Hepatocyte (in vitro differentiated cells): ENCODE measurements at regions not wholly inside any gene's neighbourhood (a gene's known extent, or its start where the extent isn't known, plus 50 kb on each side); places are given as distances from the start of the nearest gene placed in this dataset.

Experiments used
- DNase-seq: peaks from one replicate; pipeline ENCODE4 v3.0.0-alpha.2; 2016; ENCODE audit warnings: low spot score
- H2AFZ ChIP-seq: fragments of 200-600 bp; sonication (generic); 2 replicates; pipeline ENCODE4 v1.6.0; 2016; ENCODE audit warnings: antibody characterized with exemption, mild to moderate bottlenecking
- H3K27ac ChIP-seq: fragments of 200-600 bp; sonication (generic); 2 replicates; pipeline ENCODE4 v1.5.1; 2016; ENCODE audit warnings: mild to moderate bottlenecking
- H3K27me3 ChIP-seq: fragments of 200-600 bp; sonication (generic); 2 replicates; pipeline ENCODE4 v1.6.1; 2016
- H3K36me3 ChIP-seq: fragments of 200-600 bp; sonication (generic); replicated peaks from 2 replicates; pipeline ENCODE4 v1.5.1; 2016; ENCODE audit warnings: low read depth; ENCODE audit not compliant: insufficient read depth
- H3K4me1 ChIP-seq: fragments of 200-600 bp; sonication (generic); 2 replicates; pipeline ENCODE4 v1.5.1; 2016; ENCODE audit warnings: mild to moderate bottlenecking, moderate library complexity; ENCODE audit not compliant: insufficient read depth
- H3K4me2 ChIP-seq: fragments of 200-600 bp; sonication (generic); 2 replicates; pipeline ENCODE4 v1.6.0; 2016
- H3K4me3 ChIP-seq: fragments of 200-600 bp; sonication (generic); 2 replicates; pipeline ENCODE4 v1.5.1; 2016; ENCODE audit warnings: mild to moderate bottlenecking
- H3K79me2 ChIP-seq: fragments of 200-600 bp; sonication (generic); 2 replicates; pipeline ENCODE4 v1.6.0; 2017; ENCODE audit warnings: mild to moderate bottlenecking
- H3K9me2 ChIP-seq: fragments of 200-600 bp; sonication (generic); replicated peaks from 2 replicates; pipeline ENCODE4 v1.6.0; 2017; ENCODE audit warnings: mild to moderate bottlenecking; ENCODE audit not compliant: insufficient read depth
- H3K9me3 ChIP-seq: fragments of 200-600 bp; sonication (generic); 2 replicates; pipeline ENCODE4 v1.5.1; 2016; ENCODE audit warnings: low read depth, mild to moderate bottlenecking
- H4K20me1 ChIP-seq: fragments of 200-600 bp; sonication (generic); 2 replicates; pipeline ENCODE4 v1.6.0; 2016; ENCODE audit warnings: mild to moderate bottlenecking; ENCODE audit not compliant: insufficient read depth, poor library complexity, severe bottlenecking
- CTCF ChIP-seq: fragments of 200-600 bp; sonication (generic); IDR thresholded peaks from 2 replicates; pipeline ENCODE4 v1.5.1; 2016; ENCODE audit warnings: antibody characterized with exemption, mild to moderate bottlenecking; ENCODE audit not compliant: poor library complexity
- EZH2 ChIP-seq: fragments of 200-600 bp; sonication (generic); IDR thresholded peaks from 2 replicates; pipeline ENCODE4 v1.6.1; 2016; ENCODE audit warnings: antibody characterized with exemption, mild to moderate bottlenecking, borderline replicate concordance
- EZH2phosphoT487 ChIP-seq: fragments of 200-600 bp; sonication (generic); IDR thresholded peaks from one replicate; pipeline ENCODE4 v1.6.1; 2018; ENCODE audit warnings: antibody characterized with exemption, mild to moderate bottlenecking, low read depth, moderate library complexity; ENCODE audit not compliant: unreplicated experiment, severe bottlenecking
- whole genome bisulfite sequencing: methylation state at CpG from one replicate; pipeline ENCODE4 v1.1.6; 2016; ENCODE audit warnings: low lambda C conversion rate; ENCODE audit errors: missing lambda C conversion rate; 5-methylcytosine and 5-hydroxymethylcytosine counted together

- TF ChIP-seq EZH2 (no peak), EZH2phosphoT487 (no peak), CTCF (no peak)
- no peak for DNase-seq
- Histone ChIP-seq H3K9me2 (no peaks in the 10 kb centered on the region), H2AFZ (no peak overlapping the region), H3K4me2 (no peak overlapping the region), H3K79me2 (no peaks in the 10 kb centered on the region), H3K4me1 (no peaks in the 10 kb centered on the region), H3K27ac (no peak overlapping the region), H3K27me3 (no peaks in the 10 kb centered on the region), H4K20me1 (no peaks in the 10 kb centered on the region), H3K4me3 (no peak overlapping the region), H3K36me3 (no peaks in the 10 kb centered on the region), H3K9me3 (no peaks in the 10 kb centered on the region)
- 73% methylated on average over 2 of the region's 2 CpGs for WGBS
Measured at GRCh38 chr10:5282137-5282536, 82.6 kb upstream of the UCN3 start.

GRCh38 chr10:5283305-5284158 is 81.2 kb upstream of the UCN3 start:
- Histone ChIP-seq H3K36me3 (no peaks in the 10 kb centered on the region), H3K27me3 (no peaks in the 10 kb centered on the region), H3K4me1 (no peaks in the 10 kb centered on the region), H3K9me3 (no peaks in the 10 kb centered on the region), H3K4me2 (peak overlapping the region; percentile 39), H3K27ac (no peak overlapping the region), H2AFZ (peak overlapping the region; percentile 27), H4K20me1 (no peaks in the 10 kb centered on the region), H3K9me2 (no peaks in the 10 kb centered on the region), H3K4me3 (no peak overlapping the region), H3K79me2 (no peaks in the 10 kb centered on the region)
- peak; percentile 64 for TF ChIP-seq CTCF
- no peak for TF ChIP-seq EZH2
- peak; percentile 74 for DNase-seq
- 54% methylated on average over 14 of the region's 14 CpGs for WGBS

- Histone ChIP-seq H3K36me3 (no peaks in the 10 kb centered on the region), H3K9me2 (no peaks in the 10 kb centered on the region), H3K79me2 (no peaks in the 10 kb centered on the region), H3K27ac (no peak overlapping the region), H3K9me3 (no peaks in the 10 kb centered on the region), H2AFZ (no peak overlapping the region), H3K4me1 (no peaks in the 10 kb centered on the region), H3K4me3 (no peak overlapping the region), H3K27me3 (no peaks in the 10 kb centered on the region), H4K20me1 (no peaks in the 10 kb centered on the region), H3K4me2 (no peak overlapping the region)
- 80% methylated on average over 9 of the region's 9 CpGs for WGBS
- no peak for TF ChIP-seq EZH2phosphoT487
- no peak for TF ChIP-seq EZH2
- TF ChIP-seq CTCF: no peak
- DNase-seq: no peak
Measured at GRCh38 chr10:5284311-5285057, 80.3 kb upstream of the UCN3 start.
